ENCODE measurements at regions not wholly inside any gene's neighbourhood (a gene's known extent, or its start where the extent isn't known, plus 50 kb on each side); places are given as distances from the start of the nearest gene placed in this dataset.

DNA sequence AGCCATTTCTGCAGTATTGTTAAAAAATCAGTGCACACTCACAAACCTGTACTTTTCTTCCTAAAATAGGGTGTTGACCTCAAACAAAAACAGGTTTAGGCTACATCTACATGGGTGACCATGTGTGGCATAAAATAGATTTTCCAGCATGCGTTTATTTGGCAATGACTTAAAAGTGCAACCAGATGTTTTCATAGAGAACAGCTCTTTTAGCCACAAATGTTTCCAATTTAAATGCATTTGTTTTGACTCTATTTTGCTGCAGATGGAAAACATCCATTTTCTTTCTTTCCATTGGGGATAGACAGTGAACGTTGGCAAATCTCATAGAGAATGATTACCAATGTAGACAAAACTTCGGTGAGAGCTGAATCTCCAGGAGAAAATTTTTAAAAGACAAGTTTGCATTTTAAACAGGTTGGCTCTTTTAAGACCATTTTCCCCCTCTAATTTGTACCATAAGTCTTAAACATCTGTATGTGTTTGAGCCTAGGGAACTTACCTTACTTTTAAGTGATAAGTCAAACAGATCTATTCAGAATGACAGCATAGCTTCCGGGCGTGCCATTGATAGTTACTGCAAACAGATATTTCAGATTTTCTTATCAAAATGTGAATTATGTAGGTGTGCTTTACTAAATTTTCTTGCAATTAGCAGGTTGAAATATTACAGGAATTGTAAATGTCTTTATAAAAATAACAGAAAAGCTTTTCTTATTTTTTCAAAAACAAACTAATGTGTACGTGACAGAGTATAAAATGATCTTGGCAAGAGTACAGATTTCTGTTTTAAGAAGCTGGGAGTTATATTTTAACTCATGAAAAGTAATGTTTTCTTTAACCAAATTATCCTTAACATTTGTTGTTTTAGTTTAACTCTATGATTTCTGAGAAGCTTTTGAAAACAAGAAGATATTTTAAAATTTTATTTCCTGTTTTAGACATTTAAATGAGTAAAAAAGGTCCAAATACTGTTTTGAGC, 144.9 kb downstream of the HGF start:
- no peak overlapping the region for H3K4me3 ChIP-seq (ENCODE audit: low read depth, low read length)
- H3K27me3 ChIP-seq, result no peaks in the 10 kb centered on the region
- H3K36me3 ChIP-seq, result no peaks in the 10 kb centered on the region
- peaks cover 44% of the 10 kb centered on the region for H3K4me1 ChIP-seq
- no peaks in the 10 kb centered on the region for H3K9me3 ChIP-seq
- DNase-seq, result no peak
- no peak for TF ChIP-seq CTCF (IDR thresholded peaks at IDR 0.05; ENCODE audit: low read depth, low read length)

DNA sequence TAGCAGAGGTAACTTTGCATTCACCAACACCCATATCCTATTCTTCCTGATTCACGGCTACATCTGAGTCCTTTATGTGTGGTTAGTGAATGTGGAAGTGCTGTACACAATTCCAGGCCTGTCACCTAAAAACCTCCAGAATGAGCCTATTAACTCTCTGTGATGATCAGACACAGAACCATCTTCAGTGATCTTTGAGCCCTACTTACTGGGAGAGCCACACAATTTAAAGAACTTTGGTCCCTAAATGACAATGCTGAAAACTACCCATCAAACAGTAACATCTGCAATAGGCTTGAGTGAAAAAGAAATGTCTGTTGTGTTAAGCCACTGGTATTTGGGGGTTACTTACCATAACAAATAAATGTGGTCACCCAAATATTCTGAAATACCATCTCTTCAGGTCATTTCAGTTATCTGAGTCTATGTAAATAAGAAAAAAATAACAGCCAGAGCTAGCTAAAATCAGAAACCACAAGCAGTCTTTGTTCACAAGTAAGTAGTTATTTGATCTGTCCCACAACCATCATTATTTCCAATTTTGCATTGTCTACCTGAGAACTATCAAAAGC, 145.7 kb downstream of the HGF start:
- Histone ChIP-seq H3K4me3 (ENCODE audit: low read depth, low read length) (no peak overlapping the region), H3K9me3 (no peaks in the 10 kb centered on the region), H3K36me3 (no peaks in the 10 kb centered on the region), H3K27me3 (no peaks in the 10 kb centered on the region), H3K4me1 (peaks cover 46% of the 10 kb centered on the region)
- no peak for TF ChIP-seq CTCF (IDR thresholded peaks at IDR 0.05; ENCODE audit: low read depth, low read length)
- no peak for DNase-seq

DNA sequence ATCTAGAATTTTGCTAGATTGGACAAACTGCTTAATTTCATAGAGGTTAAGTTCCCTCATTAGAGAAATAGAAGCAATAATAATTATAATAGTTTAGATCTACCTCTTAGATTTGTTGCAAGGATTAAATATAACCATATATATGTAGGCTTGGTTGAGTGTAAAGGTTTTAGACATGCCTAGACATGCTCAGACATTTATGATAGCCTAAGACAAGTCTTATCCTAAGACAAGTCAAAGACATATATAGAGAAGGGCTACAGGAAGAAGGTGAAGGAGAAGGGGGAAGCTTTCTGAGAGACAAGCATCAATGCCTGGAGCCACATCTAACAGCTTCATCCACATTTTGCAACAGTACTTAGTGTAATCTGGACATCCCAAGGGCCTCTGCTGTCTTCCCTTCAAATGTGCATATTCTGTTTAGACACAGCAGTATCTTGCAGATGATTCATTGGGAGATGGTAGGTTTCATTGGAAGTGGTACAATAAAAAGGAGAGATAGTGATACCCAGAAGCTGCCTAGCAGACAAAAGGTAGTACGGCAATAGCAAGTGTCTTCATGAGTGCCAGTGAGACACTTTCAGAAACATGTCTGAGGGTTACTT, 146.5 kb downstream of the HGF start:
- DNase-seq, result no peak
- Histone ChIP-seq H3K4me3 (ENCODE audit: low read depth, low read length) (no peak overlapping the region), H3K4me1 (peaks cover 46% of the 10 kb centered on the region), H3K27me3 (no peaks in the 10 kb centered on the region), H3K36me3 (no peaks in the 10 kb centered on the region), H3K9me3 (no peaks in the 10 kb centered on the region)
- TF ChIP-seq CTCF (IDR thresholded peaks at IDR 0.05; ENCODE audit: low read depth, low read length), result no peak

DNA sequence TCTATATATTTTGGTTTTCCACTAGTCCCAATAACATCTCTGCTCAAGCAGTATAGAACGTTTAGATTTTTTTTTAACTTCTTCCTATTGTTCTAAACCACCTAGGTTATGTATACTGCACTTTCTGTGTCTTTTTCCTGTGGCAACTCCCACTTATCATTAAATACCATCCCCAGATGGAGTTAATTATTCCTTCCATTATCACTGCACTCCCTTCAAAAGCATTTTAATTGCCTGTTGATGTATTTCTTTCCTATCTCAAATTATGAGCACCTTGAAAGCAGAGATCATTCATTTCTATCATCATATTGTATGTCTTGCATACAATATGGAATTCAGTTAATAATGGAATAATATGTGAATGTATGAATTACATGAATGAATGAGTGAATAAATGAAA, 148.0 kb downstream of the HGF start:
- H3K4me1 ChIP-seq, result peaks cover 37% of the 10 kb centered on the region
- H3K27me3 ChIP-seq, result no peaks in the 10 kb centered on the region
- DNase-seq, result no peak
- H3K36me3 ChIP-seq, result no peaks in the 10 kb centered on the region
- H3K4me3 ChIP-seq (ENCODE audit: low read depth, low read length), result no peak overlapping the region
- H3K9me3 ChIP-seq, result no peaks in the 10 kb centered on the region
- TF ChIP-seq CTCF (IDR thresholded peaks at IDR 0.05; ENCODE audit: low read depth, low read length), result no peak

GRCh38 chr7:81618396-81619014, 151.3 kb downstream of the HGF start:
- no peaks in the 10 kb centered on the region for H3K36me3 ChIP-seq
- peaks cover 18% of the 10 kb centered on the region for H3K4me1 ChIP-seq
- no peaks in the 10 kb centered on the region for H3K27me3 ChIP-seq
- H3K4me3 ChIP-seq (ENCODE audit: low read depth, low read length), result no peak overlapping the region
- DNase-seq, result peak; percentile 32
- no peaks in the 10 kb centered on the region for H3K9me3 ChIP-seq
- no peak for TF ChIP-seq CTCF (IDR thresholded peaks at IDR 0.05; ENCODE audit: low read depth, low read length)

All from BE2C (cell line).